ENCODE measurements at regions not wholly inside any gene's neighbourhood (a gene's known extent, or its start where the extent isn't known, plus 50 kb on each side); places are given as distances from the start of the nearest gene placed in this dataset.
A peak's percentile ranks its signal among the peaks of the same experiment; 100 is the strongest.

GRCh38 chr7:156514851-156515250 lies 125.7 kb upstream of the RNF32 start:
- intact Hi-C loops (cut with micrococcal nuclease; ENCODE audit: unreplicated experiment): no loop called here

DNA sequence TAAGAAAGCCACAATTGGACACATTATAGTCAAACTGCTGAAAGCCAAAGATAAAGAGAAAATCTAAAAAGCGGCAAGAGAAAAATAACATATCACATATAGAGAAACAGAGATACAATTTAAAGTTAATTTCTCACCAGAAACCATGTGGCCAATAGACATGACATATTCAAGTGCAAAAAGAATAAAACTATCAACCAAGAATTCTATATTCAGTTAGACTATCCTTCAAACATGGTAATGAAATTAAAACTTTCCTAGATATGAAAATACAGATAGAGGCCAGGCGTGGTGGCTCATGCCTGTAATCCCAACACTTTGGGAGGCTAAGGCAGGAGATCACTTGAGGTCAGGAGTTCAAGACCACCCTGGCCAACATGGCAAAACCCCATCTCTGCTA lies 129.1 kb upstream of the RNF32 start:
- no peaks in the 10 kb centered on the region for H3K36me3 ChIP-seq (replicated peaks in 1 of 2; ENCODE audit: control insufficient read depth in 1 of 2, insufficient read depth in 2 of 2, low read length in 2 of 2)
- no peak overlapping the region for H3K4me3 ChIP-seq (replicated peaks in 1 of 3; ENCODE audit: insufficient read depth in 1 of 3, low read depth in 2 of 3, low read length in 3 of 3)
- no peak overlapping the region for H3K27ac ChIP-seq (ENCODE audit: extremely low read length, insufficient read depth, low read length)
- 97% methylated on average over 2 of the region's 2 CpGs for WGBS (ENCODE audit: low lambda C conversion rate)
- no TSS peak for BruUV-seq (replicated peaks)
- H3K27me3 ChIP-seq (ENCODE audit: control insufficient read depth in 1 of 2, insufficient read depth in 2 of 2, low read length in 2 of 2): no peaks in the 10 kb centered on the region
- DNase-seq (ENCODE audit: low spot score) (no peak), ATAC-seq (no peak), FAIRE-seq (no peak)
- H3K79me2 ChIP-seq (ENCODE audit: insufficient read depth, low read length): peaks cover under 1% of the 10 kb centered on the region
- ChIA-PET CTCF (ENCODE audit: low intra/inter-chr PET ratio, low total read pairs) (no interaction called here), POLR2A (no interaction called here)
- no peak overlapping the region for H3K9ac ChIP-seq (ENCODE audit: insufficient read depth, low read depth, low read length)
- TF ChIP-seq POGZ (CRISPR knock-in tag; IDR thresholded peaks at IDR 0.05): no peak
- TF ChIP-seq ZNF136 (CRISPR knock-in tag; IDR thresholded peaks at IDR 0.05; ENCODE audit: low read depth): 0 out of 2 replicates have a peak, but pooled peaks have one; percentile 58
- in situ Hi-C loops (cut with HindIII; ENCODE audit: extremely low pct_ligation_motif_present, low pct_unique_long_range_greater_than_20kb) (no loop called here), intact Hi-C loops (cut with micrococcal nuclease; ENCODE audit: unreplicated experiment) (no loop called here)
- H4K20me1 ChIP-seq (ENCODE audit: insufficient read depth, low read length): no peaks in the 10 kb centered on the region
- H3K4me1 ChIP-seq (ENCODE audit: insufficient read depth, low read length): peaks cover 45% of the 10 kb centered on the region
- peaks cover 15% of the 10 kb centered on the region for H3K9me3 ChIP-seq (ENCODE audit: low read length)
- no peak overlapping the region for H3K4me2 ChIP-seq (ENCODE audit: low read depth, low read length)
- no peak overlapping the region for H2AFZ ChIP-seq (ENCODE audit: low read length)

More at GRCh38 chr7:156514851-156515250, 125.7 kb upstream of the RNF32 start:
- Histone ChIP-seq H3K79me2 (ENCODE audit: insufficient read depth, low read length) (peaks cover 7% of the 10 kb centered on the region), H3K4me1 (ENCODE audit: insufficient read depth, low read length) (peaks cover 51% of the 10 kb centered on the region), H4K20me1 (ENCODE audit: insufficient read depth, low read length) (no peaks in the 10 kb centered on the region), H3K4me3 (replicated peaks in 1 of 3; ENCODE audit: insufficient read depth in 1 of 3, low read depth in 2 of 3, low read length in 3 of 3) (no peak overlapping the region), H3K9me3 (ENCODE audit: low read length) (peaks cover 15% of the 10 kb centered on the region), H3K4me2 (ENCODE audit: low read depth, low read length) (no peak overlapping the region), H3K36me3 (replicated peaks in 1 of 2; ENCODE audit: control insufficient read depth in 1 of 2, insufficient read depth in 2 of 2, low read length in 2 of 2) (no peaks in the 10 kb centered on the region), H3K27ac (ENCODE audit: extremely low read length, insufficient read depth, low read length) (no peak overlapping the region), H2AFZ (ENCODE audit: low read length) (no peak overlapping the region), H3K27me3 (ENCODE audit: control insufficient read depth in 1 of 2, insufficient read depth in 2 of 2, low read length in 2 of 2) (no peaks in the 10 kb centered on the region), H3K9ac (ENCODE audit: insufficient read depth, low read depth, low read length) (no peak overlapping the region)
- in situ Hi-C loops (cut with HindIII; ENCODE audit: extremely low pct_ligation_motif_present, low pct_unique_long_range_greater_than_20kb): loop anchor here (5.0 kb wide), 1 partner anchor 102 kb away; no protein-coding TSS in a partner anchor
- WGBS (ENCODE audit: low lambda C conversion rate): 94% methylated on average over 7 of the region's 7 CpGs
- TF ChIP-seq ZMYM2 (CRISPR knock-in tag; IDR thresholded peaks at IDR 0.05) (no peak), LCORL (IDR thresholded peaks at IDR 0.05) (no peak), LCORL (CRISPR knock-in tag; IDR thresholded peaks at IDR 0.05) (no peak), DR1 (CRISPR knock-in tag; IDR thresholded peaks at IDR 0.05) (no peak), NBN (conservative IDR thresholded peaks at IDR 0.05) (no peak), MAX (IDR thresholded peaks at IDR 0.05) (no peak)
- ATAC-seq (no peak), FAIRE-seq (no peak), DNase-seq (ENCODE audit: low spot score) (no peak)
- BruUV-seq (replicated peaks): no TSS peak
- ChIA-PET CTCF (ENCODE audit: low intra/inter-chr PET ratio, low total read pairs) (no interaction called here), POLR2A (interaction anchor here (2.9 kb wide), 1 partner anchor 100 kb away, joined by 22 read pairs; no protein-coding TSS in a partner anchor)

Data from HepG2 (cell line).